Endothelial cell of umbilical vein (primary cell): ENCODE measurements at regions not wholly inside any gene's neighbourhood (a gene's known extent, or its start where the extent isn't known, plus 50 kb on each side); places are given as distances from the start of the nearest gene placed in this dataset.

Source experiments
- BruUV-seq: library from RNA; stranded (reverse); fragments of 400-500 nt; replicated peaks from 2 replicates; lab custom pipeline; 2021; lab: Mats Ljungman, UMichigan
- CTCF ChIA-PET: fragments of 300-600, 350-600 bp; sonication (Branson Sonifier 250); formaldehyde crosslinking; loops from one replicate; lab custom pipeline; 2021; ENCODE audit warnings: antibody characterized with exemption, inconsistent platforms; lab: Charles Lee
- POLR2A ChIA-PET: fragments of 300-600, 350-600 bp; sonication (Branson Sonifier 250); formaldehyde crosslinking; loops from one replicate; lab custom pipeline; 2021; ENCODE audit warnings: antibody characterized with exemption, inconsistent platforms; lab: Charles Lee
- DNase-seq: peaks from one replicate; pipeline ENCODE4 v3.0.0-alpha.2; 2011; ENCODE audit warnings: low read depth, low spot score
- FAIRE-seq: peaks from 2 replicates; lab custom pipeline; 2011; peaks lifted over from hg19 to GRCh38; lab: Jason Lieb, UNC
- H2AFZ ChIP-seq: 2 replicates; pipeline ENCODE4 v1.6.0; 2012; ENCODE audit warnings: low read depth, low read length, control low read depth, inconsistent platforms
- H3K27ac ChIP-seq: 2 replicates; pipeline ENCODE4 v1.5.1; 2011; ENCODE audit warnings: low read depth, mild to moderate bottlenecking, control low read depth, low read length, moderate library complexity; ENCODE audit not compliant: insufficient read depth
- H3K27me3 ChIP-seq, 2 experiments: 2 replicates each; pipeline versions ENCODE4 v1.6.0 to v1.6.1; 2011; ENCODE audit warnings: low read length in 2 of 2, mixed read lengths in 1 of 2; ENCODE audit not compliant: control insufficient read depth in 2 of 2, insufficient read depth in 2 of 2
- H3K36me3 ChIP-seq, 2 experiments: 2 replicates in 1 of 2; 3 replicates in 1 of 2; pipeline ENCODE4 v1.5.1; 2011; ENCODE audit warnings: low read length in 2 of 2, mild to moderate bottlenecking in 1 of 2, moderate library complexity in 1 of 2; ENCODE audit not compliant: control insufficient read depth in 2 of 2, insufficient read depth in 2 of 2; ENCODE audit errors: extremely low read depth in 1 of 2
- H3K4me1 ChIP-seq: 3 replicates; pipeline ENCODE4 v1.5.1; 2011; ENCODE audit warnings: mild to moderate bottlenecking, low read length; ENCODE audit not compliant: control insufficient read depth, insufficient read depth; ENCODE audit errors: extremely low read depth
- H3K4me2 ChIP-seq: 2 replicates; pipeline ENCODE4 v1.6.1; 2011; ENCODE audit warnings: low read length, control low read depth, mixed read lengths; ENCODE audit not compliant: insufficient read depth
- H3K4me3 ChIP-seq, 3 experiments: fragments of 200-600 bp in 1 of 3; sonication (generic), shearing (Covaris generic) in 1 of 3; replicated peaks in 1 of 3; 2 replicates each; pipeline ENCODE4 v1.5.1; 2011 to 2016; ENCODE audit warnings: control low read depth in 3 of 3, low read length in 3 of 3, mild to moderate bottlenecking in 2 of 3, inconsistent platforms in 1 of 3, low read depth in 1 of 3, moderate library complexity in 1 of 3; ENCODE audit not compliant: insufficient read depth in 1 of 3
- H3K79me2 ChIP-seq: 2 replicates; pipeline ENCODE4 v1.6.0; 2012; ENCODE audit warnings: low read length, inconsistent platforms; ENCODE audit not compliant: control insufficient read depth, insufficient read depth
- H3K9ac ChIP-seq: replicated peaks from 2 replicates; pipeline ENCODE3; 2011; ENCODE audit warnings: low read length, control low read depth; ENCODE audit not compliant: insufficient read depth; ENCODE audit errors: extremely low read depth
- H3K9me1 ChIP-seq: replicated peaks from 3 replicates; pipeline ENCODE4 v1.6.0; 2011; ENCODE audit warnings: mild to moderate bottlenecking, low read length; ENCODE audit not compliant: control insufficient read depth, insufficient read depth; ENCODE audit errors: extremely low read depth
- H3K9me3 ChIP-seq: replicated peaks from 2 replicates; pipeline ENCODE4 v1.5.1; 2012; ENCODE audit warnings: low read length, inconsistent platforms; ENCODE audit not compliant: control insufficient read depth, insufficient read depth
- H4K20me1 ChIP-seq: replicated peaks from 2 replicates; pipeline ENCODE3; 2011; ENCODE audit warnings: mild to moderate bottlenecking, low read length; ENCODE audit not compliant: control insufficient read depth, insufficient read depth; ENCODE audit errors: extremely low read depth
- EZH2 ChIP-seq: IDR thresholded peaks from 2 replicates; pipeline ENCODE4 v1.6.1; 2012; ENCODE audit warnings: borderline replicate concordance, low read depth, mild to moderate bottlenecking, moderate library complexity, low read length, inconsistent platforms; ENCODE audit not compliant: severe bottlenecking
- FOS ChIP-seq: IDR thresholded peaks from 2 replicates; pipeline ENCODE4 v1.6.1; 2011; ENCODE audit warnings: mild to moderate bottlenecking, low read length, moderate library complexity, borderline replicate concordance; ENCODE audit not compliant: insufficient read depth
- GATA2 ChIP-seq: IDR thresholded peaks from 2 replicates; pipeline ENCODE4 v1.7.0; 2011; ENCODE audit warnings: low read depth, mild to moderate bottlenecking, moderate library complexity, mixed read lengths, low read length; ENCODE audit not compliant: insufficient read length, insufficient read depth
- JUN ChIP-seq: IDR thresholded peaks from 2 replicates; pipeline ENCODE4 v1.6.1; 2011; ENCODE audit warnings: borderline replicate concordance, low read depth; ENCODE audit not compliant: insufficient read length, insufficient read depth
- MAX ChIP-seq: IDR thresholded peaks from 2 replicates; pipeline ENCODE4 v1.6.1; 2011; ENCODE audit not compliant: insufficient read depth, insufficient read length
- MYC ChIP-seq: IDR thresholded peaks from one replicate; pipeline ENCODE4 v1.6.1; 2011; ENCODE audit warnings: mild to moderate bottlenecking, low read depth, low read length
- POLR2A ChIP-seq: IDR thresholded peaks from 2 replicates; pipeline ENCODE4 v1.6.1; 2012; ENCODE audit warnings: low read depth, mild to moderate bottlenecking, control low read depth, low read length
- POLR2AphosphoS5 ChIP-seq: IDR thresholded peaks from 2 replicates; pipeline ENCODE4 v1.6.1; 2012; ENCODE audit warnings: low read depth, mild to moderate bottlenecking, control low read depth, low read length, moderate library complexity; ENCODE audit not compliant: insufficient read depth
- dilution Hi-C: fragments of 300-500 bp; cut with MboI; formaldehyde crosslinking; loops from one replicate; pipeline ENCODE4 v1.15.0; 2019; ENCODE audit warnings: low sequenced_read_pairs; ENCODE audit not compliant: extremely low pct_ligation_motif_present
- intact Hi-C: fragments of 100-400 bp; cut with micrococcal nuclease; formaldehyde crosslinking; loops from one replicate; pipeline ENCODE4 v1.10.0; 2022
- TF ChIP-seq, protein P1 (sequence below), 2 donors: IDR thresholded peaks; 1 replicate in 1 of 2; 2 replicates in 1 of 2; pipeline ENCODE4 v1.5.1; 2011; ENCODE audit warnings: low read length in 2 of 2, mild to moderate bottlenecking in 2 of 2, moderate library complexity in 2 of 2, control low read depth in 1 of 2, inconsistent platforms in 1 of 2, low read depth in 1 of 2; ENCODE audit not compliant: insufficient read depth in 1 of 2; ENCODE audit errors: extremely low read depth in 1 of 2

DNA sequence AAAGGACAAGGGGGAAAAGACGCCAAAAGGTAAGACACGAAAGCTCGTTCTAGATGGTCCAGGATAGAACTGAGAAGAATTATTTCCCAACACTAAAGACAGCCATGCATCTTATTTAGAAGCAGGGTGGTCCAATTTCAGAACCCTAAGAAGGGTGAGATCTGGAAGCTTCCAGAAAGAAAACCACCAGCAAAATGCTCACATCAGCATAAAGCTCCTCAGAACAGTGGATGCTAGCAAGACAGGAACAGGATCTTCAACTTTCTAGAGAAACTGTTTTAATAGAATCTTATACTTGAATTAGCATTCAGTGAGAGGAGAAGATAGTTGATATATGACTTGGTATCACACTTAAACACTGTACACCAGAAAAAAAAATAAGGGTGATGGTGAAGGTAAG, 101.5 kb downstream of the ZFP64 start:
- no TSS peak for BruUV-seq
- dilution Hi-C loops: no loop called here
- CTCF ChIA-PET: interaction anchor here (1.8 kb wide), 1 partner anchor 389 kb away, joined by 5 read pairs; no protein-coding TSS in a partner anchor

DNA sequence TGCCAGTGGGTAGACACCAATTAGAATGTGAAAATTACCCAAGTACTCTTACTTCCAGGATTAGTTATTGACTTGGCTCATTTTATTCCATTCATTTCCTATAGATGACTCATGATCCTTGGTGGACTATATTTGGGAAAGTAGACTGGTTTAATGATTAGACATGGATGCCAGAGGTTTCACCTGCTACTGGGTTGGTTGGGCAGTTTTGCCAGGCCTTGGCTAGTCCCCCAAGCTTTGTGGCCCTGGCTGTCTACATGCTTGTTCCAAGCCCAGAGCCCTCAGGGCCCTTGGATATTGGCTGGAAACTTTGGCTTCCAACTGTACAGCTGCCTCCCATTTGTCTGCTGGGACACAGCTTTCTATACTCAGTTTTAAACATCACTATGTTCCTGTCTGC, 104.1 kb downstream of the ZFP64 start:
- dilution Hi-C loops (no loop called here), intact Hi-C loops (no loop called here)
- Histone ChIP-seq H4K20me1 (no peaks in the 10 kb centered on the region), H3K27ac (no peak overlapping the region), H3K4me2 (no peak overlapping the region), H3K79me2 (no peaks in the 10 kb centered on the region), H3K4me3 (no peak overlapping the region), H3K9ac (no peak overlapping the region), H3K9me3 (peaks cover 8% of the 10 kb centered on the region), H3K27me3 (no peaks in the 10 kb centered on the region), H3K9me1 (no peaks in the 10 kb centered on the region), H3K36me3 (peaks cover 22 to 25% of the 10 kb centered on the region in 2 experiments), H2AFZ (no peak overlapping the region), H3K4me1 (no peaks in the 10 kb centered on the region)
- POLR2A ChIA-PET: no interaction called here
- BruUV-seq: no TSS peak
- DNase-seq (no peak), FAIRE-seq (no peak)
- no peak for TF ChIP-seq EZH2
- TF ChIP-seq, protein P1, sequence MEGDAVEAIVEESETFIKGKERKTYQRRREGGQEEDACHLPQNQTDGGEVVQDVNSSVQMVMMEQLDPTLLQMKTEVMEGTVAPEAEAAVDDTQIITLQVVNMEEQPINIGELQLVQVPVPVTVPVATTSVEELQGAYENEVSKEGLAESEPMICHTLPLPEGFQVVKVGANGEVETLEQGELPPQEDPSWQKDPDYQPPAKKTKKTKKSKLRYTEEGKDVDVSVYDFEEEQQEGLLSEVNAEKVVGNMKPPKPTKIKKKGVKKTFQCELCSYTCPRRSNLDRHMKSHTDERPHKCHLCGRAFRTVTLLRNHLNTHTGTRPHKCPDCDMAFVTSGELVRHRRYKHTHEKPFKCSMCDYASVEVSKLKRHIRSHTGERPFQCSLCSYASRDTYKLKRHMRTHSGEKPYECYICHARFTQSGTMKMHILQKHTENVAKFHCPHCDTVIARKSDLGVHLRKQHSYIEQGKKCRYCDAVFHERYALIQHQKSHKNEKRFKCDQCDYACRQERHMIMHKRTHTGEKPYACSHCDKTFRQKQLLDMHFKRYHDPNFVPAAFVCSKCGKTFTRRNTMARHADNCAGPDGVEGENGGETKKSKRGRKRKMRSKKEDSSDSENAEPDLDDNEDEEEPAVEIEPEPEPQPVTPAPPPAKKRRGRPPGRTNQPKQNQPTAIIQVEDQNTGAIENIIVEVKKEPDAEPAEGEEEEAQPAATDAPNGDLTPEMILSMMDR (IDR thresholded peaks at IDR 0.05; ENCODE audit: extremely low read depth in 1 of 2, insufficient read depth in 1 of 2, low read depth in 1 of 2, low read length in 2 of 2): no peak
- no peak for TF ChIP-seq MAX
- TF ChIP-seq POLR2AphosphoS5: no peak
- TF ChIP-seq GATA2: no peak
- no peak for TF ChIP-seq FOS
- no peak for TF ChIP-seq POLR2A
- CTCF ChIA-PET: no interaction called here

More for the DNA sequence above, 101.5 kb downstream of the ZFP64 start:
- H3K36me3 ChIP-seq: peaks cover 21 to 24% of the 10 kb centered on the region in 2 experiments
- no peaks in the 10 kb centered on the region for H3K9me1 ChIP-seq
- intact Hi-C loops: no loop called here
- no peak for DNase-seq
- H3K4me3 ChIP-seq: no peak overlapping the region
- TF ChIP-seq FOS (no peak), POLR2AphosphoS5 (no peak), POLR2A (no peak), MYC (no peak), JUN (no peak)
- TF ChIP-seq, protein P1 (IDR thresholded peaks at IDR 0.05; ENCODE audit: extremely low read depth in 1 of 2, insufficient read depth in 1 of 2, low read depth in 1 of 2, low read length in 2 of 2): no peak
- no peaks in the 10 kb centered on the region for H3K4me1 ChIP-seq
- FAIRE-seq: no peak
- no peak overlapping the region for H3K4me2 ChIP-seq
- H3K27me3 ChIP-seq: no peaks in the 10 kb centered on the region
- H4K20me1 ChIP-seq: no peaks in the 10 kb centered on the region
- no peaks in the 10 kb centered on the region for H3K79me2 ChIP-seq
- H2AFZ ChIP-seq: no peak overlapping the region
- no peak overlapping the region for H3K9ac ChIP-seq
- no peak overlapping the region for H3K27ac ChIP-seq
- peaks cover 8% of the 10 kb centered on the region for H3K9me3 ChIP-seq
- POLR2A ChIA-PET: no interaction called here
